ENCODE measurements at regions not wholly inside any gene's neighbourhood (a gene's known extent, or its start where the extent isn't known, plus 50 kb on each side); places are given as distances from the start of the nearest gene placed in this dataset.

DNA sequence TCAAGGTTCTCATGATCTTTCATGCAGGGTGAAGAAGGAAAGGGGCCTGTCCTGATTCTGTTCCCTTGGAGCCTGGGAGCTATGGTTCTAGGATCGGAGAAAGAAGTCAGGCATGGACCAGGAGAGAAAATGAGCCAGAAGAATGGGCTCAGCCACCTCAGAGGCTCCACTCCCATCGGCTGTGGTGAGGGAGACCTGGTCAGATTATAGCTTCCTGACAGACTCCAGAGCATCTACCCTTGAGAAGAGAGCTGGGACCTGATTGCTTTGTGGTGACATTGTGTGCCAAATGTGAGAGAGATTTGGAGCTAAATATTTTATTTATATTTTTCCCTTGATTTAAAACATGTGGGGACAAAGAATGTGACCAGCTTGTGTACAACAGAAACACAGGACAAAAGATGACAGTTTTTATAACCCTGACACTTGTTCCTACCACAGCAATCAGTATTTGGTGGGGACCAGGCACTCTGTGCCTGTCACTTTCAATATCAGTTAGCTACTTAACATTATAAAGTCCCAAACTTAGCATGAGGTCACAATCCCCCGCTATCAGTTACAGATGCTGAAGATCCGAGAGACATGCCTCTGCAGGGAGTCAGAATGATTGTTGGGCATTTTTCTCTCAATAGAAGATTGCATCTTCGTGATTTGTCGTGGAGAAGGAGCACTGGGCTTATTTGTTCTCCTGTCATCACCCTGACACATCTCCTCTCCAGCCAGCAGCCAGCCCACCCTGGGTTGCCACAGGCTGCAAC lies 228.3 kb upstream of the ADAMTS16 start:
- no peak for DNase-seq

DNA sequence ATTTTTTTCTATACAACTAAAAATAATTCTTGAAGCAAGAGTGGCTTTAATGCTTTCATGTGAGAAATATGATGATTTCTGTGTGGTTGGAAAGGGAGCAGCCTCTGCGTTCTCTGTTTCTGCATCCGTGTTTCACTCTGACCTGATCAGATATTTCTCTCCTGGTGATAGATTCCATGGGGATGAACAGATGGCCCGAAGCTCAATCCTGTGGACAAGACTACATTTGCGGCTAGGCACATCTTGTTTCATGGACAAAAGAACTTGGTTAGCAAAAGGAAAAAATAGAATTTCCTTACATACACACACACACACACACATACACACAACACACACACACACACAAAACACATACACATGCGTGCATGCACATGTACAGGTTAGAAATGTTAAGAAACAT lies 218.2 kb upstream of the ADAMTS16 start:
- DNase-seq = no peak

DNA sequence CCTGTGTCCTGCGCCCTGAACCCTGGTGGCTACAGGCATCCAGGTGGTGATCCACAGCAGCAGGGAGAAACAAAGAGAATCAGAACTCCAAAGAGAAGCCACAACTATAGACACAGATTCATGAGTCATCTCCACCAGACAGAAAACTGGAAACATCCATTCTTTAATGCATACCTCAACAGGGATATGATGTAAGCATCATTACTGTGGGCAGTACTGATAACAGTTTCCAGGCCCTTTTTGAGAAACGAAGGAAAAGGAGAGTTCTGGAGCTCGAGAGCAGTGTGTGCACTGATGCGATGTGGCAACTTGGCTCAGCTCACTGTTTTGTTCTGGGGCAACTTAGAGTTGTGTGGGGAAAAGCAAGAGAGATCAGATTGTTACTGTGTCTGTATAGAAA lies 215.6 kb upstream of the ADAMTS16 start:
- no peak for DNase-seq

DNA sequence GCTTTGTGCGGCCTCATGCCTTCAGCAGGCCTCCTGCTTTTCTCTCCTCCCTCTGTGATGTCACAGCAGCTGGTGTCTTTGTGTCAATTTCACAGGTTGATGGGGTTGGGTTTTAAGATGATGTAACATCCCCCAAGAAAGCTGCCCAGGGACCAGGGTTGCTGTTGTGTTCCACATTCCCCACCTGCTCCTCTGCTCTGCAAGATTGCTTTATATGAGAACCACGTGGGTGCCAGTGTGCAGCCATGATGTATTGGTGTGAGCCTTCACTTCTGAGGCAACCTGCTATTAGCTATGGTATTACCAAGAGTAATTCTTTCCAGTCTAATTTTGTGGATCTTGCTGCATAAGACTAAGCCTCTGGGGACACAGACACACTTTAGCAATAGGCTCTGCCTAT lies 213.0 kb upstream of the ADAMTS16 start:
- DNase-seq = no peak

DNA sequence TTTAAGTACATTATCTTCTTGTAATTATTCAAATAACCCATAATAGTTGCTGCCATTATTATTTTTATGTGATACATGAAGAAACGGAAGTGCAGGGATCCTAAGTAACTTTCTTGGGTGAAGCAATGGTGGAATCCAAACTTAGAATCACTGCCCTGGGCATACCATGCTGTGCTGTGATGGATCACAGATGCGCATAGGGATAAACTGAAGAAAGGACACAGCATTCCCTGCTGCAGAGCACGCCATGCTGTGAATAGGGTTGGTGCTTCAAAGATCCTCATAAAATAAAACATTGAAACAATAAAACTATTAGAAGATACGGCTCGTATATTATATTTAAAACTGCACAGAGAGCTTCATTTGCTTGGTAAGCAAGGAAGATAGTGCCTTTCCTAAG lies 211.7 kb upstream of the ADAMTS16 start:
- no peak for DNase-seq

DNA sequence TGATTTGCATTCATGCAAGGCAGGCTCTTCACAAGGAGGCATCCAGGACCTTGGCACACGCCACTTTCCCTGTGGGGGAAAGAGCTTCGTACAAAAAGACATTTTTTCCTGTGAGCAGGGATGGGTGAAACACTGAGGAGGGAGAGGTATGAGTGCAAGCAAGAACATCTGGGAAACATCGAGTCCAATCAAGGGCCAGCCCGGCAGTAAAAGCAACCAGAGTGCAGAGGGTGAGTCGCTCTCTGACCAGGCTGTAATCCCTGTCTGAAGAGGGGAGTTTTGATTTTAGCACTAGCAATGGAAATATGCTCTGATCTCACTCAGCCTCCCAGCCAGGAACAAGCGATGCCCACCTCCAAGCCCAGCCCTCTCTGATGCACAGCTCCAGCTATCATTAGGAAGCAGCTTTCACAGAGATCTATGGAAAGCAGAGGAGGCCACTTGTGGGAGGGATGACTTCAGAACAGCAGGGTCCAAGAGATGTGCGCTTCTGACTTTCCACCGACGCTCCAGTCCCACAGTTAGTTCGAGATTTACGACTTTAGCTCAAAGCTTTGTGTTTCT lies 211.0 kb upstream of the ADAMTS16 start:
- DNase-seq = no peak

DNA sequence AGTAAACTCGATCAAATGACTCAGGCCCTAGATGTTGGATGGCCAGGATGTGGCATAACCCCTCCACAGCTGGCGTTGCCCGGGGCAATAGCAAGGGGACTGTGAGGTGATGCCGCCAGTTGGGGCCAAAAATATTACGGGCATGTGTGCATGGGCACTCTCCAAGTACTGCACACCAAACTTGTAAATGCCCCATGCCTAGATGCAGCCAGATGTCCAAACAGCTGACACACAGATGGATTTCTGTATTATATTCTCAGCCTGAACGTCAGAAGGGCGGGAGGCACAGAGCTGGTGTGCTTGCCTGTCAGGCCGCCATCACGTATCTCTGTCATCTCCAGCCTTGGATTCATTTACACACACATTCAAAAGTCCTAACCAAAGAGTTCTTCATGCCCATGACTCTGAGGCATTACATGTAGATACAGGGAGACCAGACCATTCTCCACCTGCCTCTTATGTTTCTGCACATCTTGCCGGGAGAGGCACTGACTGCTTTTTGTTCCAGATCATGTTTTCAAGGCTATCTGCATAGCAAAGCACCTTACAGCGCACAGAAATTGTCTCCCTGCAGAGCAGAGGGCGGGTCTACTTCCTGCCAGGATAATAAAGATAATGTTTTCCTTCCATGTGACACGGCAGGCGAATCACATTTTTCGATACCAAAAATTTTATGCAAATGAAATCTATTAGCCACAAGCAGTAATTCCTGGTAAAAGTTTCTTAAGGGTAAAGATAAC lies 200.9 kb upstream of the ADAMTS16 start:
- DNase-seq = no peak

DNA sequence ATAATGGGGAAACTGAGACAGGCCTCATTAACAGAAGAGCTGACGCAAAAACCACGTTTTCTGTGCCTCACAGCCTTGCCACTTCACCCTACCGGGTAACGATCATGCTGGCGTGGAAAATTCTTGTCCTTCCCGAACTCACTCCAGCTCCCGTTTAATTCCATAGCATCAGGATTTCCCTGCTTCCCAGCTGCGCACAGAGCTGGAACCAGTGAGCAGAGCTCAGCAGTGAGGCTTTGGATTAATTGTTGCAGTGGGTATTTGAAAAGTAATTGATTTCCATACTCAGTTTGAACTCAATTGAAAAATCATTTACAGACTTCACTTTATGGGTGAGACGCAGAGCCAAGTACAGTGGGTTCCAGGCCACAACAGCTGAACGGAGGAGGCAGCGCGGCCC lies 199.0 kb upstream of the ADAMTS16 start:
- DNase-seq = no peak

DNA sequence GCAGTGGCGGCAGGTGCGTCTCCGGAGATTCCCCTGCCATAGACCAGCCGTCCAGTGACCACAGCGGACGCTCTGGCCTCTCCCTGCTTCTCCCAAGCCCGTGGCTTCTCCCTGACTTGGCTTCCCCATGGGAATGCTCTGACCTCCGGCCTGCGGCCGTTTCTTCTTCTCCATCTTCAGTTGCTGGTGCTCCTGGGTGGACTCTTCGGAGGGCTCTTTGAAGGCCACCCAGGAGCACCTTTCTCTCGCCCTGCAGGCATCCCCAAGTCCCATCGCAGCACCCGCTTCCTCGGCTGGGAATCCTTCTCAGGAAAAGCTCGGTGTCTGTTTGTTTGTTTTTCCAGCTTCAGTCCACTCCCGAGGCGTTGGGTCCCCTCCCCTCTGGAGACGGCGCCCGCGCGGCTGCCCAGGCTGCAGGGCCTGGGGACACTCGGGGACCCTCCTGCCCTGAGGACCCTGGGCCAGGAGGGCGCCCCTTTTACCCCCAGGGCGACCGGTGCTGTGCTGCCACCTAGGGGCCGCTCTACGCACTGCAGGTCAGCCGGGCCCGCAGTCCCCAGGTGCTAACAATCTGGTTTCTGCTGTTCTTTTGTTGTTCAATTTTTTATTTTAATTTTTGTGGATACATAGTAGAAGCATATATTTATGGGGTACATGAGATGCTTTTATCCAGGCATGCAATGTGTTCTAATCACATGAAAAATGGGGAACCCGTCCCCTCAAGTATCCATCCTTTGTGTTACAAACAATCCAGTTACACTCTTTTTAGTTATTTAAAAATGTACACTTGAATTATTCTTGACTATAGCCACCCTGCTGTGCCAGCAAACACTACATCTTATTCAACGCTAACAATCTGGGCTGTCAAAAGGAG lies 197.9 kb upstream of the ADAMTS16 start:
- peak; percentile 11 for DNase-seq

DNA sequence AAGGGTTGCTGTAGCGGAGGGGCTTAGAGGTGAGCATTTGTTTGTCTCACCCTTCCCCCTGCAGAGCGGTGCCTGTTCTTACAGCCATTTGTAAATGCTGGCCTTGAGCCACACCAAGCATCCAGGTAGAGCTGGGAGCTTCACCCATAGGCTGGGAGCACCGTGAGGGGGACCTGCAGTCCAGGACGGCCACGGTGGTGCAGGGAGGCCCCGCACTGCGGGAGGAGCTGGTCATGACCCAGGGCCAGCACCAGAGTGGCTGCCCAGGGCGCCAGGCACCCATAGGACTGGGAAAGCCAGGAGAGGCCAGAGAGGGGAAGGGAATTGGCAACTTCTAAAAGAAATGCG lies 197.3 kb upstream of the ADAMTS16 start:
- DNase-seq = no peak

DNA sequence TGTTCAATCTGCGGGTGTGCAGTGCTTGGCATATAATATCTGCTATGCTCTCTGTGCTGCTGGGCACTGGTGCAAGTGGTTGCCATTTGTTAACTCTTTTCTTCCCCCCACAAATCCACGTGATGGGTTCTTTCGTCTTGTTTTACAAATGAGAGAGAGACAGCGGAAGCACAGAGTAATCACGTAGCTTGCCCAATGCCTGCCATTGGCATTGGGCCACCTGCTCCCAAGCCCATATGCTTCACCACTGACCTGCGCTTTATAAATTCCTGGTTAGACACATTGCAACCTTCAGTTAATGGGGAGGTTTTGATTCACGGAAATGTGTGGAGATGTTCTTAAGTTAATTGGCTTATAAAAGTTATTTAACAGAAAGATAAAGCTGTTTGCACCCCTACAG lies 194.8 kb upstream of the ADAMTS16 start:
- DNase-seq = no peak

DNA sequence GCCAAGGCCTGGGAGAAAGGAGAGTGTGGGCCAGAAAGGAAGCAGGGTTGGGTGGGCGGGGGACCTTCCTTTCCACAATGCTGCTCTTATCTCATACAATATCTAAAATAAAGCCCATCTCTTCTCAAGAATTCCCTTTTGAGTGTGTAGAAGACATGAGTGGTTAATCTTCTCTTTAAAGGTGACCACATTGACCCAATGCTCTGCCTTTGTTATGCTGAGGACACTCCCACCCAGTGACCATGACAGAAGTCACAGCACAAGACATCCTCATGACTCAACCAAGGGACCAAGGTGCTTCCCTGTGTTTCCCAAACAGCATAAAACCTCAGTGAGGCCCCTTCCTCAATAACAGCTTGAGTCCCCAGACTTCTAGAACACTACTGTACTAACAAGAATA lies 193.0 kb upstream of the ADAMTS16 start:
- no peak for DNase-seq

DNA sequence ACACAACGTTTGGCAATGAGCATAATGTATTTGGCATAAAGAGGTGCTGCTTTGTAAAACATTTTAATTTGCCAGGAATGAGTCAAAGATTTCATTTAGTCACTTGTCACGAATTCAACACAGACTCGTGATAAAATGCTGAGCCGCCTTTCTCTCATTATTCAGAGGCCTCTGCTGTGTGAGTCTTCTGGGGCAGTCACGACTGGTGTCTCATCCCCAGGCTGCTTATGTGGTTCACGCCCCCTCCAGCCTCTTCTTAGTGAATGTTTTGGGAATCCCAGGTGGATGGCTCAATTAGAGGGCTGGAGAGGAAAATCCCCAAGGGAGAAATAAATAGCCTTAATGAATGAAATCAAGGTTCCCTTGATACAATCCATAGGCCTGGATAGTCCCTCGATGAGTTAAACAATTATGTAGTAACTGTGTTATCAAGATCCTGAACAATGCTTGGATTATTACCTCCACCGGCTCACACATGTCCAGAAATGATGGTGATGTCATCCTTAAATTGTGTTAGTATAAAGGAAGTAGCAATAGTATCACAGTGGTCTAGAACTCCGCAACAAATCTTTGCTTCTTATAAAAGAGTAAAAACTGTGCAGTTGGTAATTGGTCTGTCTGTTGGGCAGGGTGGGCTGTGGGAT lies 192.1 kb upstream of the ADAMTS16 start:
- DNase-seq = peak; percentile 20

DNA sequence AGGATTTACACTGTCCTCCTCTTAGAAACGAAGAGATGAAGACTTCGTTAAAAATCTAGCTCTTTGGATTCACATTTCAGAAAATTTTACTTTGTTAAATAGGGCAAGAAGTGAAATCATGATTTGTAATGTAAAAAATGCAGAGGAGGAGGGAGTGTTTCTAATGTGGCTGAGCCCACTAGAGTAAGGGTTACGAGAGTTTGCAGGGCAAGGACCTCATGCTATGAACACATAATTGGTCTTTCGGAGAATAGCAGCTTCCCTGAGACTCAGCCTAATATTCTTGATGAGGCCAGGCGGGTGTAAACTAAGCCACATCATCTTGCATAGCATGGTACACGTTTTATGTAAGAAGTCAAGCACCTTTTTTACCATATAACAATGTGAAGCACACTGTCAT lies 191.0 kb upstream of the ADAMTS16 start:
- no peak for DNase-seq

DNA sequence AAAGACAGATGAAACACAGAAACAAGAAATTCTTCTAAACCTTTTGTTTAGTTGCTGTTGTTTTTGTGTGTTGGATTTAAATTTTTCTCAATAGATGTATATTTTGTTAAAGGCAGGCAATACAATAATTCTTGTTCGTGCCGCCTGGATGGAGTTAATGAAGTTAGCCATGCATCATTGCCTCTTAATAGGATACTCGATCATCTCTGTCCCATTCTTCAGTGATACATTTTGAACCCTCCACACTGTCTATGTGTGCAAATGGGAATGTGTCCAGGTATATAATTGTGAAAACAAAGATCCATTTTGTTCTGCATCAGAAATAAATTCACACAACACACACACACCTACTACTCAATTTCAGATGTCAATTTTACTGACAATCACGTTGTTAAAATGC lies 186.6 kb upstream of the ADAMTS16 start:
- DNase-seq = no peak

DNA sequence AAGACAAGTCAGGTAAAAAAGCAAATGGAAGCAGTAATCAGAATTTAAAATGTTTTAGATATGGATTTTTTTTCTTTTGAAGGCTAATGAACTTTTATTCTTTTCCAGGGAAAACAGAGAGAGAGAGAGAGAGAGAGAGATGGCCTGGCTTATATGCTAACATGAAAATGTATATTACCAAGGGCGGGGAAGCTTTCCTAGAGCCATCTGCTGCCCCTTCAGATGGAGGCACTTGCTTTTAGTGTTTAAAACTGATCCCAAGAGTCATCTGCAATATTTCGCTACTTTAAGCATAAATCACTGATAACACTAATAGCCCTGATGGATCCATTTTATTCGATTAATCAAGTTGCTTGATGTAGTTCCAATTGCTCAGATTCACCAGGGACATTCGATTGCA lies 186.1 kb upstream of the ADAMTS16 start:
- no peak for DNase-seq

DNA sequence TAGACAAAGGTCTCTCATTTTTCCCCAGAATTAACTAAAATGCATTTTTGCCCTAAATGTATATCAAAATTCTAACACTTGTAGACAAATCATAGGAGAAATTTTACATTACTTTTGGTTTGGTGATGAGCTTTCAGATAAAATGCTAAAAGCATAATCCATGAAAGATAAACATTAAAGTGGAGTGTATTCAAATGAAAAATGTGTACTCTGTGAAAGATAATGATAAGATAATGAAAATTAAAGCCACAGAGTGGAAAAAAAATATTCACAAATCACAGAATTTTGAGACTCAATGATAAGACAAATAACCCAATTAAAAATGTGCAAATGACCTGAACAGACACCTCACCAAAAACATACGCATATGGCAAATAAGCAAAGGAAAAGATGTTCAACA lies 176.9 kb upstream of the ADAMTS16 start:
- no peak for DNase-seq

DNA sequence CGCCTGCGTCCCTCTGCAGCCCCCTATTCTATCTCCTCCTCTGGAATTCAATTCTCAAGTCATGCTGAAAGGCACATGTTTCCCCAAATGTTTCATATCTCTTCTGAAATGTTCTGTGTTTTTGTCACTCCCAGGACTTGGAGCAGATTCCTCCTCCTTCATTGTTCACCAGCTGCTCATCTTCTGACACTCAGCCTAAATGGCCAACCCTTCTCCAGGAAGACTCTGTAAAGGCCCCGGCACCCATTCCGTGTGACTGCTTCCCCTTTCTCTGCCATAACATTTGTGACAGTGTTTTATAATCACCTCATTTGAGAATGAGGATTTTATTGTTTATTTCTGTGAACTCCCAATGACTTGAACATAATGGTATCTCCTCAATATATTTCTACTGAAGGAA lies 170.8 kb upstream of the ADAMTS16 start:
- DNase-seq = no peak

DNA sequence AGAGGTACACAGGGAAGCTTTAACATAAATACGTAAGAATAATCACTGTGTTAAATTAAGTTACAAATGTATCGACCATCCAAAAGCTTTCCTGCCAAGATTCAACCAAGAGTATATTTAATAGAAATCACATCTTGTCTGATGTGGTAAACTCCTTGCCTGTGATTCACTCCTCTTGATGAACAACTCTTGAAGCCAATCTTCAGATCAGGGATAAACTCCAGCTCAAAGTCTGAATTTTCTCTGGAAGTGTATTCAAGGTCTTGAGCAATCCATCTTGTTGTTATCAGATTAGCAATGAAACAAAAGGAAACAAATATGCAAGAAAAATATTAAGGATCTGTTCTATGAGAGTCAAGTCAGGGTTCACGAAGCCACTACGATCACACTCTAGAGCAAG lies 170.0 kb upstream of the ADAMTS16 start:
- DNase-seq = no peak

DNA sequence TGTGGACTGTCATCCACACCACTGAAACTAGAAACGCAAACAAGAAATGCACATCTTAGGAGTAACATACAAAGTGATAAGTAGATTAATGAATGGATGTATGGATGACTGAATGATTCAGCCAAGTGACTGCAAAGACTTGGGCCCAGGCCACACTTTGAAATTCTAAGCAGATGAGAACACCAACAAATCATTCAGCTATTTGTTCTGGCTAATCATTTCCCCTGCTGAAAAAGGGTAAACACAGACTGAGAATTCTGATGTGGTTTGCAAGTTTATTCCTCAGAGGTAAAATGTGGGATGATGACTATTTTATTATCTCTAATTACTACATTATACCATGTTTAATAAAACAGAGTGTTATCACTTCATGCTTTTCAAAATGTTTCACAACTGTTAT lies 163.2 kb upstream of the ADAMTS16 start:
- no peak for DNase-seq

DNA sequence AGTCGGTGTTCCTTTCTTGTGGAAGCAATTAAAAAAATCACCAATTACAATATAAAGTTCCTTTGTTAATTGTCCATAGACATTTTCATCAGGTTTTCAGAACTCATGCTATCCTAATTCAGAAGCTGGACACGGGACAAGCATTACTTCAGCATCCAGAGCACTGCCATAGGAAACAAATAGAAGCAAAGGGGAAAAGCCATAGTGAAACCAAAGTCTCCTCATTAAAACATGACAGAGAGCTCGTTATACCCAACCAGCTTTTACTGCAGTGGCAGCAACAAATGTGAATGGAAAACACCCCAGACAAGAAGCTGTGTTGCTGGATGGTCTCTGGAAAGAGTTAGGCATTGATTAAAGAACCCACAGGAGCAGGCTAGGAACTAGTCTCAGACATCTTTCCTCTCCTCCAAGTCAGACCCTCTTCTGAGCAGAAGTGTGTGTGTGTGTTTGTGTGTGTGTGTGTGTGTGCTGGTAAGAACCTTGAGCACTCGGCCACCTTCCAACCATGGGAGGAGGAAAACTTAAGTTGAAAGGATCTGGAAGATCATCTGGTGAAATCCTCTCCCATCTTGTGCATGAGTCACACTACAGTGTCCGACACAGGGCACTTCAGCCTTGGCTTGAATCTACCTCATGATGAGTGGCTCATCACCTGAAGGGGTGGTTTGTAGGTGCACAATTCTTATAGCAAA lies 162.6 kb upstream of the ADAMTS16 start:
- no peak for DNase-seq

DNA sequence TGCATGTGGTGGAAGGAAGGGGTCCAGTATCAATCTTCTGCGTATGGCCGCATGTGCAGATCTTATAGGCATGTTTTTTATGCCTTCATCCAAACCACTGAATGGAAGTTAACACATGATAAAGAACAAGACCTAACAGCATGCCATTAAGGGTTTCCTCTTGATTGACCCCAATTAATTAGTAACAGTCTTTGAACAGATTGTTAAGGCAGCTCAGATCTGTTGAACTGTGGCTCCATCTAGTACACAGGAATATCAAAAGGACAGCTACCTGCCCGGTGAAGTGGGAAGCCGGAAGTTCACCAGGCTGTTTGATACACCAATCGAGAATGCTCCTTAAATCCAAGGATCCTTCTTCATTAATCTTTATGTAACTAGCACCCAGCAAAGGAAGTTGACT lies 159.9 kb upstream of the ADAMTS16 start:
- no peak for DNase-seq

Data from NCI-H82 (cell line).